GM18951 (cell line): ENCODE measurements at regions not wholly inside any gene's neighbourhood (a gene's known extent, or its start where the extent isn't known, plus 50 kb on each side); places are given as distances from the start of the nearest gene placed in this dataset.
"Not testable (repeated sequence)": the region's sequence is repeated elsewhere in the genome, so short reads cannot be mapped to it uniquely, and the experiment has no call there.

Source experiments
- POLR2A ChIP-seq: IDR thresholded peaks from 4 replicates; pipeline ENCODE4 v1.6.1; 2011; ENCODE audit warnings: mild to moderate bottlenecking; ENCODE audit not compliant: insufficient read length, insufficient read depth; ENCODE audit errors: extremely low read depth
- in situ Hi-C: fragments of 300-500 bp; cut with MboI; formaldehyde crosslinking; loops from one replicate; pipeline ENCODE4 v1.12.0; 2022; ENCODE audit warnings: low sequenced_read_pairs, mixed read lengths, inconsistent platforms; ENCODE audit not compliant: unreplicated experiment

DNA sequence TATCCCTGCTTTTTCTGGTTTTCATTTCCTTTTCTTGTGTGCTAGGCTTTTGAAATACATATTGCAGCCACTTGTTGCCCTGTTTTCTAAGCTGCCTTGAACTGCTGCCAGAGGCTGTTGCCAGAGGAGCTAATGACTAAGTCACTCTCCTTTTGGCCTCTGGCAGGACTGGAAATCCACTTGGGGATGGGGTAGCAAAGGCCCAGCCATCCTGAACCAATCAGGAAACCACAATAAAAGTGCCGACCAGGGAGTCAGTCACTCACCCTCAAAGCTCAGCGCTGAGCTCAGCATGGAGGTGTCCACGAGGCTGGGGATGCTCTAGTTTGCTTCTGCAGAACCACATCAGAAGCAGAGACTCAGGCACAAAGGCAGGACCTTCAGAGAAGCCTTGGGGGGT lies 813.0 kb downstream of the DHX35 start:
- in situ Hi-C loops, result no loop called here
- no peak for TF ChIP-seq POLR2A

DNA sequence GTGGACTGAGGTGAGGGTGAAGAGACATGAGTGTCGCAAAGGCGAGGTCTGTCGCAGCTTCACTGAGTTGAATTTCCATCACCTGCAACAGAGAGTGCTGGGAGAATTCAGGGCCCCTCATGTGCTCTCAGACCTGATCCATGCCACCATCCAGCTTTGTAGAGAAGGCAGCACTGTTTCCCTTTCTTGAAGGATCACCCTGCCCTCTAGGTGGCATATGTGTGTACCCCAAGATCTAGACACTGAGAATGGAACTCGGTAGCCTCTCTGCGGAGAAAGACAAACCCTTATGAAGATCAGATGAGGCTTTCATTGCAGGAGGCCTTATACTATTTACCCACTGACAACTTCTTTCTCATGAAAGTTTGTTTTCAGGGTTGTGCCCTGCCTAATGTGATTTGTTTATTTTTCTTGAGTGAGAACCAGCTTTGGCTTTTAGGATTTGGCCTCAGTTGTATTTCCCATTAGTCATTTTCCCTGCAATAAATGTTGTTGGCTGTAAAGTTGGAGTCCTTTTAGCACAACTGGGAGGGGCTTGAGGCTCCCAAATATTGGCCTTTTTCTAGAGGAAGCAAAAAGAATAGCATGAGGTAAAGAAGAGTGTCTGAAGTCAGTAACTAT lies 811.3 kb downstream of the DHX35 start:
- in situ Hi-C loops, result no loop called here
- no peak for TF ChIP-seq POLR2A

DNA sequence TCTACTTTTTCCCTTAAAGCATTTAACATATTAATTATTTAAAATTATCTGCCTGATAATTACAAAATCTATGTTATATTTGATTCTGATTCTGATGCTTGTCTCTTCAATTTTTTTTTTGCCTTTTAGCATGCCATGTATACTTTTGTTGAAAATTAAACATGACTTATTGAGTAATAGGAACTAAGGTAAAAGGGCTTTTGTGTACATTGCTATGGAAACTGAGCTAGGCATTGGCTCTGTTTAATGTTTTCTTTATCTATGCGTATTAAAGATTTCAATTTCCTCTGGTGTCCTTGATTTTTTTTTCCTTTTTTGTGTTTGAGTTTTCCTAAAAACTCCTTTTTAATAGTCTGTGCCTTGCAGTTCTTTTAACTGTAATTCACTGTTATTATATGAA lies 805.2 kb downstream of the DHX35 start:
- in situ Hi-C loops, result no loop called here
- TF ChIP-seq POLR2A, result no peak

DNA sequence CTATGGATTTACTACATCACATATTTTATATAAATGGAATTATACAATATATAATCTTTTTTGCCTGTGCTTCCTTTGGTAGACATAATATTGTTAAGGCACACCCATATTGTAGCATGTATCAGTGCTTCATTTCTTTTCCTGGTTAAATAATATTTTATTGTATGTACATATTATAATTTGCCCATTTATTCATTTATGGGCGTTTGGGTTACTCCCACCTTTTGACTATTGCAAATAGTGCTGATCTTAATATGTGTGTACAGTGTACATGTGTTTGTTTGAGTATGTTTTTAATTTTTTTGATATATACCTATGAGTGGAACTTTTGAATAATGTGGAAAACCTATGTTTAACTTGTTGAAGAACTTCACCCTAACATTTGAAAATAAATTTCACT lies 804.2 kb downstream of the DHX35 start:
- in situ Hi-C loops, result no loop called here
- no peak for TF ChIP-seq POLR2A

DNA sequence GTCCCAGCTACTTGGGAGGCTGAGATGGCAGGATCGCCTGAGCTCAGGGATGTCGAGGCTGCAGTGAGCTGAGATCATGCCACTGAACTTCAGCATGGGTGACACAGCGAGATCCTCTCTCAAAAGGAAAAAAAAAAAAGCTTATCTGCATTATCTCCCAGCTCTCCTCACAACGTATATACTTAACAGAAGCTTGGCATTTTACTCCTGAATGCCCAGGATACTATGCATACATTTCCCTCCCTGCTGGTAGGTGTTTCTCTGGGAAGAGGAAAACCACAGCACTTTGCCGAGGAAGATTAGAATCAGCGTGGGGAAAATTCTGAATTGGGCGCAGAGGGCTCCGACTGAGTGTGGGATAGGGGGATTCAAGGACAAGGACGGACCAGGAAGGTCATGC lies 800.6 kb downstream of the DHX35 start:
- in situ Hi-C loops, result no loop called here
- no peak for TF ChIP-seq POLR2A

DNA sequence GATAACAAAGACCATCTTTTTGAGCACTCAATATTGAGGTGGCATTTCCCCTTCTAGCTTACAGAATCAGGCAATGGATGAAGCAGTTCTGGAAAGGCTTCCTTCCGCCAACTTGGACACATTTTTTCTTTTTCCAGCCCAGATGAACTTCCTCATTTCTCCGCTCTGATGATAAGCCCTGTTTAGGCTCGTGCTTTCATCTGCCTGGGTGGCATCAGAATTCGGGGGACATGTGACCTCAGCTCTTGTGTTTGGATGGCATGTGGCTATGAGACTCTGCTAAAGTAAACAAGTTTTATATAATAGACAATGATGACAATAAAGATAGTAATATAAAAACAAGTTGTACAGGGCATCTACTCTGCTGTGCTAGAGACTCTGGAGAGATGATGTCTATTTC lies 796.7 kb downstream of the DHX35 start:
- in situ Hi-C loops, result no loop called here
- TF ChIP-seq POLR2A, result no peak

DNA sequence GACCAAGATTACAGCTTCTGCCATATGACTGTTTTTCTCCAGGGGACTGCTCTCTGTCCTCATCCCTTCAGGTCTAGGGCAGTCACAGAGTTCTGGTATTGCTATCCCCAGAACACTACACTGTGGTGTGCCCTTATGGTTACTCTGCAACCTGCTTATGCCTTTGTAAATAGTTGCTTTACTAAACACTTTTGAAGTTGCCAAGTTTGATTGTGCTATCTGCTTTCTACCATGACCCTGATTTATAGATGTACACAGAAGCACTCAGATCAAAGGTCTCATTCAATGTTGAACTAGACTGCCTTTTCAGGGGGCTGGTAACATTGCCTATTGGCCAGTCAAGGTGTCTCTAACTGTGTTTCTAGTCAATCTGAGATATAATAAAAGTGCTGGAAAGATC lies 794.7 kb downstream of the DHX35 start:
- in situ Hi-C loops, result no loop called here
- TF ChIP-seq POLR2A, result no peak

DNA sequence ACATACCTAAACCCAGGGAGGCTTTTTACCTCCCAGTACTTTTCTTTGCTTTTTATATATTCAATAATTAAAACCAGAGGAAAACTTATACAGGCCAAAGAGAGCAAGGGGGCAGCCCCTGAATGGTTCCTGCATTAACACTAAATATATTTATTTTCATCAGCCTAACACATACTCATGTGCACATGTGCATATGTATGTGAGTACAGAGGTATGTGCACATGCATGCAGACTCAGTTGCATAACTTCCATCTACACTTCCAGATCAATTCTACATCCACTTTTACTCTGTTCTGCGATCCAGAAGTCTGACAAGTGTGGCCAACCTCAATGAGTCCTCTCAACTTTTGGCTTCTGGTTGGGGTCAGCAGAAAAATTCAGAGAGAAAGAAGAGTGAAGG lies 794.2 kb downstream of the DHX35 start:
- in situ Hi-C loops, result no loop called here
- TF ChIP-seq POLR2A, result no peak

DNA sequence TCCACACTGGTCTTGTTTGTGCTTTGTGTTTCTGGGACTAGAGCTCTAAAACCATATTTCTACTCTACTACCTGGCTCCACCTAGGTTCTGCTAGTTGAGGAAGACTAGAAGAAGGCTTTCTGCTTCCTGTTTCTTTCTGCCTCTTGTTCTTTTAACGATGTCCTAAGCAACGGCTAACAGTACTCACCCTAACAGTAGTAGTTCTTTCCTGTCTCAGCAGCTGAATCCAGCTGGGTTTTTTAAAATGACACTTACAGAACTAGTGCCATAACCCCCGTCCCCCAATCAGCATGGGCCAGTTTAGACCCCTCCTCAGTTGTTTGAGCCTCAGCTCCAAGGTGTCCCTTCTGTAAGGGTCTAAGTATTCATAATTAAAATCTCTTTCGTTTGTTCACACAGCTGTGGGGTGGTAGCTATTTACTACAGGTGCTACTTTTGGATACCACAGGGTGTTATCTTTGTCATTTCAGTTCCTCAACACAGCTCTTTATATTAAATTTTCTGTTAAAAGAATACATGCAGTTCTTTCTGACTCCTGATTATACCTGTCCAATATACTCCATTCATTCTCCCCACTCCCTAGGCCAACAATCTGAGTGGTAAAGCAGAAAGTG lies 790.2 kb downstream of the DHX35 start:
- in situ Hi-C loops, result no loop called here
- TF ChIP-seq POLR2A, result no peak

DNA sequence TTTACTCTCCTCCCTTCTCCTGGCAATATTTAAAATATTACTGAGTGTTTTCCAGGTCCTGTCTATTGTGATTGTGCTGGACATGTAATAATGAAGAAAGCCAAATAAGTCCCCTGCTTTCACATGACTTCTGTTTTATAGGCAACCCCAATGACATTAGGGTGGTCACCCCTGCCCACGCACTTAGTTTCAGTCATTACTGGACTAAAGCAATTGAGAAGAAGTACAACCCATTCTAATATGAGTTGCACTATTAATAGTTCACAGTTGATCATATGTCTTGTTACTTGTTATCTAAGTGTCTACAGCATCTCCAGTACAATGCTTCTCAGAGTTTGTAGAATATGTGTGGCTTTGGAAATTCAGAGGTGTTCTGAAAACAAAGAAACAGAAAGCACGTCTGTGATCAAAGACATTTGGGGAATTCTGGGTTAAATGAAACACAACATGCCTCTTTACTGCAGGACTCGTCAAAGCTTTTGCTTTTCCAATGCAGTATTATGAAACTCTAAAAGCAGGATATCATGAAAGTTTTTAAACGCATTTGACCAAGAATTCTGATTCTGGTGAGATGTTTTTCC lies 789.5 kb downstream of the DHX35 start:
- in situ Hi-C loops, result no loop called here
- no peak for TF ChIP-seq POLR2A

DNA sequence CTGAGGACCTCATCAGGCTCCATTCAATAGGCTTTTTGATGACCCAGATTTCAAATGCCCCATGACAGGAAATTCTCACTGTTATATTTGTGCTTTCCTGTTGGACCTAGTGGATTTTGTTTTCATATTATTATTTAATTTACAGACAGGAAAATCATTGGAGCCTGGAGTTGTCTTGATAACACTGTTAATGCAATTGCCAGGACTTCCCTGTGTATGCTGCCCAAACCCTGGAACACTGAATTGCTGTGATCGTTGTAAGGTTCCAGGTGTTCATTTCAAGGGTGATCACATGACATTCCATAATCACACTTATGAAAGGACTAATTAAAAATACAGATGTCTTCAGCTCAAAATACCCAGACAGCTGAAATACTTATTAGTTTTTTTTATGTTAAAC lies 783.2 kb downstream of the DHX35 start:
- in situ Hi-C loops, result no loop called here
- TF ChIP-seq POLR2A, result no peak

DNA sequence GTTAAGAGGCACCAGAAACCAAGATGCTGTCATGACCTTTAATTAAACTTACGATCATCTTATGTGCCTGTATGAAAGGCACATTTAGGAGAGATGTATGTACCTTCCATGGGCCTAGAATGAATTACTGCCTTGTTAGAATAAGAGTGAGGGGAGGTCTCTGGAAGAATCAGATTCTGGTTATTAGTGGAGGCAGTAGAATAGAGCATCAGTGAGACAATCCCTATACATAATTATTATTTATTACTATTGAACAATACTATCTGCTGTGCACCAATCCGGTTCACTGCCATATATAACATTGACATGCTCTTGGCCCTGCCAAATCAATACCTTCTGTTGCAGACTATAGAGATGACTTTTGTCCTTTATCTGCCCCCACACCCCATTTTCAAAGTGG lies 776.5 kb downstream of the DHX35 start:
- no peak for TF ChIP-seq POLR2A
- in situ Hi-C loops, result no loop called here

DNA sequence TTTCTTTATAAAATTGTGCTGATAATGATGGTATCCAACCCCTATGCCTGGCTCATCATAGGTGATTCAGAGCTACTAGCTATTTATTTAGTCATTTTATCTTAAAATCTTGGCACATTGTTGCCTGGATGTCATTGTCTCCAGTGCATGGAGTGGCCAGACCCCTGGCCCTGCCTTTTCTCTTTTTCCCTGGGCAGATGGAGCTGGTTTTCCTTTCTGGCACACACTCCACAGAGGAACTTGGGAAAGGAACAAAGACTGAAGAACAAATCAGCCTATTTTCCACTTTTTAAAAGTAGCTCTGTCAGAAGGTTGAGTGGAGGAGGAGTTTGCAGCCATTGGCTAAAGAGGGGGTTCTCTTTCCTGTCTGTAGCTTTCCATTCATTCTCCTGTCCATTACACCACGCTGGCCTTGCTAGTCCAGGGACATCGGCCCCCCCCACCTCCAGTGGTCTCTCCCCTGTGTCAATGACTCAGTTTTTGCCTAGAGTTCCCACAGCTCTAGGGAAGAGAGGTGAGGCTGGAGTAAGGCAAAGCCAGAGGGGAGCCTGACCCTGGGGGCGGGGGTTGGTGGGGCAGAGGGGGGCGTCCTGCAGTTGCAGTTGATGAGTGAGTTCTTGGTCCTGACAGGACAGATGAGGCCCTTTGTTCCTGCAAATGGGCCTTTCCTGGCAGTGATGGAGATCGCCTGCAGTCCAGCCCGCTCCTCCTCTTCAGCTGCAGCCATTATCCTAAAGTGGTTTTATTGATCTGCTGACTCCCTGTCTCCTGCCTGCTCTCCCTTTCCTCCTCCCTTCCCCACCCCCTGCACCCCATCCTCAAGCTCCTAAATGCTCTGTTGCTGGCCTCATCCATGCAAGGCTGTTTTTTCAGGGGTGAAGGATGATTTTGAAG lies 774.5 kb downstream of the DHX35 start:
- no peak for TF ChIP-seq POLR2A
- in situ Hi-C loops, result no loop called here

DNA sequence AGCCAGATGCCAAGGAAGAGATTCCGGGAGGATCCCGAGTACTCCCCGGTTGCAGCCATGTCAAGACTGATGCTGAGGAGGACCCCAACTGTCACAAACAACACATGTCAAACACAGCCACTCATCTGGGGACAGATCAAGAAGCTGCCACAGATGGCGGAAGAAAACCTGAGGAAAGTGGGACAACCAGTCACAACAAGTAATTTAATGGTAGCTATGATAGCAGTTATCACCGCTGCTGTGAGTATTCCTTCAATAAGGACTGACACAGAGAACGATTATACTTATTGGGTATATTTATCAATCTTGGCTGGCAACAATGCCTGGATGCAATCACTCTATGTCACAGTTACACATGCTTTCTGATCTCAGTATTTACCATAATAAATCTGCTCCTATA lies 763.4 kb downstream of the DHX35 start:
- in situ Hi-C loops, result not testable (repeated sequence)
